DOHH2 (cell line): ENCODE measurements at regions not wholly inside any gene's neighbourhood (a gene's known extent, or its start where the extent isn't known, plus 50 kb on each side); places are given as distances from the start of the nearest gene placed in this dataset.

Experiments
- CTCF ChIP-seq: fragments of 200-600 bp; sonication (generic); IDR thresholded peaks from one replicate; pipeline ENCODE4 v1.5.1; 2014; ENCODE audit warnings: antibody characterized with exemption, mild to moderate bottlenecking, low read depth, low read length; ENCODE audit not compliant: poor library complexity, severe bottlenecking
- EZH2phosphoT487 ChIP-seq: fragments of 200-600 bp; sonication (generic); IDR thresholded peaks from 2 replicates; pipeline ENCODE4 v1.6.1; 2017; ENCODE audit warnings: borderline replicate concordance, mild to moderate bottlenecking, antibody characterized with exemption, low read length, moderate library complexity, mixed read lengths

GRCh38 chr22:17300926-17301325 is 68.3 kb upstream of the CECR2 start:
- no peak for TF ChIP-seq EZH2phosphoT487
- TF ChIP-seq CTCF: no peak
